Memory B cell (primary cell): ENCODE measurements at regions not wholly inside any gene's neighbourhood (a gene's known extent, or its start where the extent isn't known, plus 50 kb on each side); places are given as distances from the start of the nearest gene placed in this dataset.

Source experiments
- ATAC-seq: fragments of 150-1000 bp; cut with Tn5 transposase; 2 replicates; pipeline ENCODE4 v1.10.0; 2021; ENCODE audit warnings: low read depth, mild to moderate bottlenecking, moderate library complexity
- DNase-seq, 2 donors: peaks; one replicate each; pipeline ENCODE4 v3.0.0; 2022; ENCODE audit warnings: low spot score in 2 of 2
- H3K27ac Mint-ChIP-seq: one replicate; pipeline ENCODE4 v1.8.0; 2022; ENCODE audit warnings: mild to moderate bottlenecking, moderate library complexity, mixed read lengths
- H3K27me3 Mint-ChIP-seq: one replicate; pipeline ENCODE4 v1.8.0; 2022; ENCODE audit warnings: mixed read lengths
- H3K36me3 Mint-ChIP-seq: one replicate; pipeline ENCODE4 v1.8.0; 2022; ENCODE audit warnings: mild to moderate bottlenecking, mixed read lengths
- H3K4me1 Mint-ChIP-seq: one replicate; pipeline ENCODE4 v1.8.0; 2022; ENCODE audit warnings: mixed read lengths
- H3K4me3 Mint-ChIP-seq: one replicate; pipeline ENCODE4 v1.8.0; 2022; ENCODE audit warnings: mild to moderate bottlenecking, moderate library complexity, mixed read lengths
- H3K9me3 Mint-ChIP-seq: one replicate; pipeline ENCODE4 v1.8.0; 2022; ENCODE audit warnings: mixed read lengths

DNA sequence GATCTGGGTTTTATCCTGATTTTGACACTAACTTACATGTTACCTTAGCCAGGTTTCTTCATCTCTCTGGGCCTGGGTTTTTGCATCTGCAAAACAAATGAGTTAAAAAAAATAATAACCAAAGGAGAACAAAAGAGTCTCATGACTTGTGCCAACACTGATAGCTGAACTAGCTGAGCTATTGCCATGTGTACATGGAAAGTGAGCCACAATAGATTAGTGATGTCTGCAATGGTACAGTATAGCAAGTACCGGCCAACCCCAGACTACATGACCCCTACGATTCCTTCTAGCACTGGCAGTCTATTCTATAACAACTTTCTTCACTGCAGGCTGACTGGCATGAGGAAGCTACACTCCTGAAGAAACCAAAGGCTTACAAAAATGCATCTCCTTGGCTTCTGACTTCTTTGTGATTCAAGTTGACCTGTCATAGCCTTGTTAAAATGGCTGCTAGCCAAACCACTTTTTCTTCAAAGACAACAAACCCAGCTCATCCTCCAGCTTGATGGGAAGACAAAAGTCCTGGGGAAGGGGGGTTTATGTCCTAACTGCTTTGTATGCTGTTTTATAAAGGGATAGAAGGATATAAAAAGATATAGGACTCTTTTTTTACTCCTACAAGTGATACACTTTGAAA is 123.7 kb downstream of the DAD1 start:
- peak overlapping the region; percentile 75 for H3K27ac Mint-ChIP-seq

DNA sequence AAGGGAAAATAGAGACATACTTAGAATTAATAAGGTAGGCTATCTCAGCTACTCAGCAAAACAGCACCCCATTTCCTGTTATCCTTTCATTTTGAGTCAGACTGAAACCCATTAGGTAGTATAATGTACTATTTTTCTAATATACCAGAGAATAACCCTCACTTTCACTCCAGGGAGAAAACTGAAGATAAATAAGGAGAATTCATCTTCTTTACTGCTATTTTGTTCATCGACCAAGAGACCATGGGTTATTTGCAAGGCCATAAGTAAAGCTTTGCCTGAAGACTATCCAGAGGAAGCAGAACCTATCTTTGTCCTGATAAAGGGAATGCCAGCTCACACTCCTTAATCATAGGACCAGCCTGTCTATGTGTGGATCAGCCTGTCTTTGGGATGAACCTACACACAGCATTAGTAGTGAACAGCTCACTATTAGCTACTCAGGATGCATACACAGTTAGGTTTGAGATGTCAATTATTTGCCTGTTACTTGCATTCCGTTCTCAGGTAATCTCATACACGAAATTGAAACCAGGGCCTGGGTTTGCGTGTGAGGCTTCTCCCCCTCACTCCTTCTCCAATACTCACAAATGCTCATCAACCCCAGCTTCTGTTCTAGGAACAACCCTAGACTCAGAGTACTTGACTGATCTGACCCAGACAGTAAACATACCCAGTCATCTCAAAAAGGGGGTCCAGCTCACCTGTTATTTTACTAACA is 124.4 kb downstream of the DAD1 start:
- peaks cover 27% of the 10 kb centered on the region for H3K4me1 Mint-ChIP-seq

More for the DNA sequence above, 123.7 kb downstream of the DAD1 start:
- peak overlapping the region; percentile 33 for H3K4me3 Mint-ChIP-seq
- no peaks in the 10 kb centered on the region for H3K36me3 Mint-ChIP-seq
- no peak for DNase-seq
- peaks cover 28% of the 10 kb centered on the region for H3K4me1 Mint-ChIP-seq
- no peak for ATAC-seq
- no peaks in the 10 kb centered on the region for H3K9me3 Mint-ChIP-seq
- H3K27me3 Mint-ChIP-seq: no peaks in the 10 kb centered on the region

DNA sequence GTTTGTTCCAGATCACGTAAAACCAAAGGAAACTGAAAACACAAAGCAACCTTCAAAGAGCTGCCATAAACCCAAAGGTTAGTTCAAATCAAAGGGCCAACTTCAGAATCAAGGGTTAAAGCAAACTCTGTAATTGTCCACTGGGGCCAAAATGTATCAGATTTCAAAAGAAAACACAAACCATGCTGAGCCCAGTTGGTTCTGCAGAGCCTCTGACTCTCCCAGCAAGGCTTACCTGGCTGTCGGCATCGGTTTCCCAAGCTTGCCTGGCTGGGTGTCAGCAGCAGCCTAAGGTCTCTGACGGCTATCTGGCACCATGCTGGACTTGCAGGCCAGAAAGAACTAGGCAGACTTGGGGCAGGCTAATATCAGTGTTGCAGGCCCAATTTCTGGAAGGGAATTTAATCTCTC is 125.3 kb downstream of the DAD1 start:
- Mint-ChIP-seq H3K9me3 (no peaks in the 10 kb centered on the region), H3K36me3 (no peaks in the 10 kb centered on the region), H3K4me3 (no peak overlapping the region), H3K27ac (no peak overlapping the region), H3K4me1 (peaks cover 20% of the 10 kb centered on the region), H3K27me3 (no peaks in the 10 kb centered on the region)
- ATAC-seq (no peak), DNase-seq (no peak)

More for the DNA sequence above, 124.4 kb downstream of the DAD1 start:
- H3K27me3 Mint-ChIP-seq: no peaks in the 10 kb centered on the region
- H3K9me3 Mint-ChIP-seq: no peaks in the 10 kb centered on the region
- ATAC-seq: peak; percentile 59
- H3K36me3 Mint-ChIP-seq: no peaks in the 10 kb centered on the region
- H3K27ac Mint-ChIP-seq: peak overlapping the region; percentile 75
- H3K4me3 Mint-ChIP-seq: peak overlapping the region; percentile 33
- no peak for DNase-seq

DNA sequence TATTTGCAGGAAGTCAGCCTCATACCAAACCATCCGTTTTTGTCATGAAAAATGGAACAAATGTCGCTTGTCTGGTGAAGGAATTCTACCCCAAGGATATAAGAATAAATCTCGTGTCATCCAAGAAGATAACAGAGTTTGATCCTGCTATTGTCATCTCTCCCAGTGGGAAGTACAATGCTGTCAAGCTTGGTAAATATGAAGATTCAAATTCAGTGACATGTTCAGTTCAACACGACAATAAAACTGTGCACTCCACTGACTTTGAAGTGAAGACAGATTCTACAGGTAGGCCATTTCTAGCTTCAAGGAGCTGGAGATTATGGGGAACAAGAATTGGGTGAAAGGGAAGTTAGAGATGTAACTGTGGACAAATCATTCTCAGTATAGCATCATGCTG is 126.1 kb downstream of the DAD1 start:
- Mint-ChIP-seq H3K4me3 (no peak overlapping the region), H3K27ac (no peak overlapping the region), H3K36me3 (no peaks in the 10 kb centered on the region), H3K27me3 (no peaks in the 10 kb centered on the region), H3K9me3 (no peaks in the 10 kb centered on the region), H3K4me1 (peaks cover 20% of the 10 kb centered on the region)
- no peak for ATAC-seq
- no peak for DNase-seq

DNA sequence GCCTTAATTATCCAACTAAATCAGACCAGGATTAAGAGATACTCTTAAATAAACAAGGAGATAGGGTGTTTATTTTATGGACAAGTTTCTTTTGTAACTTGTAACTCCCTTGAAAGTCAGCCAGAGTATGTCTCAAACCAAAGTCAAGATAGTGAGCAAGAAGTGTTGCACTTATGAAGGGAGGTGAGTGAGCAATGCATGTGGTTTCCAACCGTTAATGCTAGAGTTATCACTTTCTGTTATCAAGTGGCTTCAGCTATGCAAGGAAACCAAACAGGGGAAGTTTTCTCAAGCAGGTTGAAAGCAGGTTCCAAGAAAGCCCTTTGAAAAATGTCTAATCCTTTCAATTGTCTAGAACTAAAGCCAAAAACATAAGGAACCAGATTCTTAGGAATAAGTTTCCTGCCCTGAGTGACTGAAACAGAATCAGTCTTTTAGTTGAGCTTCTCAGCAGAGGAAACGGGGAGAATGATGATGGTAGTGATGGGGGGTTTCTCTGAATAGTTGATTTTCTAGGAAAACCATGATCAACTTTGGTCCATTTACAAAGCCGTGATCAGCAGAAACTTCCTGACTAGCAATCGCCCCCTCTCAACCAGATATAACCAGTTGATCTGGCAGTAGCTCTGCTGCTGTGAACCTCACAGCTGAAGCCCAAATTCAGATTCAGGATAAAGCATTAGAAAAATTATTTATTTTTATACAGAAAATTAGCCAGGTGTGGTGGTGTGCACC is 128.4 kb downstream of the DAD1 start:
- Mint-ChIP-seq H3K36me3 (no peaks in the 10 kb centered on the region), H3K4me3 (no peak overlapping the region), H3K27me3 (peaks cover 2% of the 10 kb centered on the region), H3K9me3 (no peaks in the 10 kb centered on the region), H3K4me1 (peaks cover 16% of the 10 kb centered on the region), H3K27ac (no peak overlapping the region)
- no peak for DNase-seq
- ATAC-seq: no peak

DNA sequence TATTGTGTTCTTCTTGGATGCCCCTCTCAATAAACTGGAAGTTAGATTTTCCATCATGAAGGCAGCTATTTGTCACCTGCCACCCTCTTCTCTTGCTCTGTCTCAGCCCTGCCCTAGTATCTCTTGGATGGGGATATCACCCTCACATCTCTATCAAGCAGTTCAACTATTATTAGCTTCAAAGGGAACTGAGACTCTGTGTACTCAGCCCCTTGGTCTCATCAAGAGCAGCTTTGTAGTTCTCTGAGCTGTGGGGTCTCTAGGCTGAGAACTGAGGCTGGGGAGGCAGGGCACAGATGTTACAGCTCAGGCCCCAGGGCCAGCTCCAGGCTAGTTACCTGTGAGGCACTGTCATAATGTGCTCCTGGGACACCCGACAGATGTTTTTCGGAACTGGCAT is 130.3 kb downstream of the DAD1 start:
- Mint-ChIP-seq H3K4me1 (peaks cover 2% of the 10 kb centered on the region), H3K9me3 (no peaks in the 10 kb centered on the region), H3K27ac (no peak overlapping the region), H3K36me3 (peaks cover 2% of the 10 kb centered on the region), H3K27me3 (peaks cover 2% of the 10 kb centered on the region), H3K4me3 (no peak overlapping the region)
- no peak for ATAC-seq
- DNase-seq: no peak

DNA sequence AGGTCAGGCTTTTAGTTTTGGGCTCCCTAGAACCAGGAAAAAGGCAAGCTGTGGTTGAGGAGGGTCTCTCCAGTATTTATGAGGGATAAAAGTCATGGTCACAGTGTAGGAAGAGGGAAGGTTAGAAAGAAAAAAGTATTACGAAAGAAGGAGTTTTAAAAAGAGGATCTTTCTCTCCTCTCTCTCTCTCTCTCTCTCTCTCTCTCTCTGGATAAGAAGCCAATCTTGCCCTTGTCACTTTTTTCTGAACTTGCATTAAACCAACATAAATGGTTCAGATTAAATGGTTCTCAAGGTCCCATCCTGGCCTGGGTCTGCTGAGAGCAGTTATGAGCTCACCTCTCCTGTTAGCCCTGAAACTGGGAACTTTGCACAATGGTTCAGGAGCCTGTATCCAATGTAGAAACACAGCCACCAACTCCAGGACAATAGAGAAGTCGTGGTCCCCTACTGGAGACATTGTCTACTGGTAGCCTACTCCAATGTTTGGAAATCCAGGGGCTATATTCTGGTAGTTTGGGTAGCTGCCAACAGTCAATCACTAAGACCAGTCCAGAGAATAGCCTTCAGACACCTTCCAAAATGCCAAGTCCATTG is 131.9 kb downstream of the DAD1 start:
- Mint-ChIP-seq H3K27me3 (peaks cover 9% of the 10 kb centered on the region), H3K4me3 (no peak overlapping the region), H3K9me3 (no peaks in the 10 kb centered on the region), H3K36me3 (peaks cover 2% of the 10 kb centered on the region), H3K4me1 (peaks cover 6% of the 10 kb centered on the region), H3K27ac (no peak overlapping the region)
- DNase-seq (no peak), ATAC-seq (no peak)

DNA sequence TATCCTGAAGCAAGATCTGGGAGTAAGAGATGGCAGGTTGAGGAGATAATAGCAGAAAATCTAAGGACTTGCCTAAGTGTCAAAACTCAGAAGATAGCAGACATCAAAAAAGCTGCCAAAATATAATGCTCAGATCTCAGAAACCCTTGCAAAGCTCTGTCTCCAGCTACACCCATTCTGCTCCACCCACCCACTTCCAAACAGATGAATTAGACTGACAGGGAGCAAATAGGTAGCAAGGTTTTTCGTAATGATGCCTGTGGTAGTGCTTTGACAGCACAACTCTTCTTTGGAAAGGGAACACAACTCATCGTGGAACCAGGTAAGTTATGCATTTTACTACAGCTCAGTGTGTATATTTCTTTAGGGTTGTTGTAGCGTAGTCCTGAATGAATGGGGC is 132.6 kb downstream of the DAD1 start:
- no peak for ATAC-seq
- Mint-ChIP-seq H3K9me3 (no peaks in the 10 kb centered on the region), H3K27me3 (peaks cover 9% of the 10 kb centered on the region), H3K4me3 (no peak overlapping the region), H3K27ac (no peak overlapping the region), H3K36me3 (peaks cover 2% of the 10 kb centered on the region), H3K4me1 (peaks cover 6% of the 10 kb centered on the region)
- no peak for DNase-seq

DNA sequence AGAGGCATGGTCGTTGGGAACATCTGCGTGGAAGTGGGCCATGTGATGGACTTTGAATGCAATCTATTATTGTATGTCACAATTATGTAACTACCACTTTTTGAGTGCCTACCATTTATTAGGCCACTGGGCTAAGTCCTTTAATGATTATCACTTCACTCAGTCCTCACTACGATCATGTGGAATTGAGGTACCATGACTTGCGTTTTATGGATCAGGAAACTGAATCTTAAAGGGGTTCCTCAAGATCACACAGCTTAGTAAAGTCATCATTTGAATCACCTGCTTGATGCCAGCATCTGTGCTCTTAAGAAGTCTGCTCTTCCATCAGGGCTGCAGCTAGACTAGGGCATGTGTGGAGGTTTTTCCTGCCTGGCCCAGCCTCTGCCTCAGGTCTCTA is 136.7 kb downstream of the DAD1 start:
- H3K4me3 Mint-ChIP-seq: no peak overlapping the region
- no peaks in the 10 kb centered on the region for H3K9me3 Mint-ChIP-seq
- ATAC-seq (no peak), DNase-seq (no peak)
- H3K27ac Mint-ChIP-seq: no peak overlapping the region
- H3K36me3 Mint-ChIP-seq: peaks cover 3% of the 10 kb centered on the region
- peaks cover 14% of the 10 kb centered on the region for H3K4me1 Mint-ChIP-seq
- H3K27me3 Mint-ChIP-seq: peaks cover 11% of the 10 kb centered on the region

DNA sequence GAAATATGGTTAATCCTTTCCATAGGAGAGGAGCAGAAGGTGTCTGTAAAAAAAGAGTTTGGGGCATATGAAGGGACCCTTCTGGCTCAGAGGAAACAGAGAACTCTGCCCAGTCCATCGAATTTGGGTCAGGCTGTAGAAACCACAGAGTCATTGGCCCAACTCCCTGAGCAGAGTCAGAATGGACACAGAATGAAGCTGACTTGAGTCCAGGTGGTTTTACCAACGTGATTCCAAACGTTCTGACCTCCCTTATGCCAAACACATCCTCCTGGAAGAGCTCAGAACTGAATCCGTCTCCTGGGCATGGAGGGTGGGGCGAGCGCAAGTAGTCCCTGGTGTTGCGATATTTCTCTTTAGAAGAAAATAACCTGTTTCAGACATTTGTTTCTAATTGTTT is 138.8 kb downstream of the DAD1 start:
- DNase-seq: no peak
- no peak overlapping the region for H3K4me3 Mint-ChIP-seq
- H3K9me3 Mint-ChIP-seq: no peaks in the 10 kb centered on the region

DNA sequence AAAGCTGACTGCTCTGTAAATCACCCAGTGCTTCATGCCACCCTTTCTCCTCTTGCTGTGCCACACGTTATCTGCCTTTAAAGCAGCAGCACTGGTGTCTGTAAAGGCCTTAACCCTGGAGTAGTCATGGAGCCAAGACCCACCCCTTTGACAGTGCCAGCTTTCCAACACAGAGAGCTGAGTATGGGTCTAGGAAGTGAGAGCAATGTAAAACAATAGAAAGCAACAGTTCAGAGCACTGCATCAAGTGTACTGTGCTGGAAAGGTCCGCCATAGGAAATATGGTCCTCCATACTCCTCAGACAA is 139.5 kb downstream of the DAD1 start:
- Mint-ChIP-seq H3K4me3 (no peak overlapping the region), H3K27ac (no peak overlapping the region), H3K9me3 (no peaks in the 10 kb centered on the region), H3K4me1 (peaks cover 14% of the 10 kb centered on the region), H3K36me3 (peaks cover 6% of the 10 kb centered on the region), H3K27me3 (peaks cover 12% of the 10 kb centered on the region)
- ATAC-seq: no peak
- DNase-seq: no peak

More for the DNA sequence above, 138.8 kb downstream of the DAD1 start:
- Mint-ChIP-seq H3K36me3 (peaks cover 3% of the 10 kb centered on the region), H3K4me1 (peaks cover 14% of the 10 kb centered on the region), H3K27me3 (peaks cover 9% of the 10 kb centered on the region), H3K27ac (no peak overlapping the region)
- no peak for ATAC-seq

DNA sequence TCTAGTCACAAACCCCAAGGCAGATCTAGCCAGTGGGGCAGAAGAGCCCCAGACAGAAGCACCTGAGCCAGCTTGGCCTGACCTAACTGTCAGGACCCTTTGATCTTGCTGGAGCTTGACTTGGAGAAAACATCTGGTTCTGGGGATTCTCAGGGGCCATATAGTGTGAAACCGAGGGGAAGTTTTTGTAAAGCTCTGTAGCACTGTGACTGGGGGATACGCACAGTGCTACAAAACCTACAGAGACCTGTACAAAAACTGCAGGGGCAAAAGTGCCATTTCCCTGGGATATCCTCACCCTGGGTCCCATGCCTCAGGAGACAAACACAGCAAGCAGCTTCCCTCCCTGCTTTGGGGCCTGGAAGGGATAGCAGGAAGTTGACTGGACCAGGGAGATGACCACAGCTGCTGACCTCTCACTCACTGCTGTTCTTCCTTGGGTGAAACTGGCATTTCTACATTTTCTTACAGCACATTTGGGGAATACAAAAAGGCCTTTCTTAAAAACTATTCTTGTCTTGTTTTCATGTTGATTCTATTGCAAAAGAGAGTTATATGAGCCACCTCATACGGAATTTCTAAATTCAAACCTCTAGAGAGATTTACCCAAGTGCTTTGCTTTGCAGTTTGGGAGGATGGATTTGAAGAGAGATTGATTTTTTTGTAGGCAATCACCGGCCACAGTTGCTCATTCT is 140.0 kb downstream of the DAD1 start:
- H3K27ac Mint-ChIP-seq: peak overlapping the region; percentile 79
- no peak overlapping the region for H3K4me3 Mint-ChIP-seq
- H3K4me1 Mint-ChIP-seq: peaks cover 14% of the 10 kb centered on the region
- H3K9me3 Mint-ChIP-seq: no peaks in the 10 kb centered on the region
- DNase-seq: no peak
- H3K36me3 Mint-ChIP-seq: peaks cover 6% of the 10 kb centered on the region
- peaks cover 12% of the 10 kb centered on the region for H3K27me3 Mint-ChIP-seq
- ATAC-seq: peak; percentile 30

DNA sequence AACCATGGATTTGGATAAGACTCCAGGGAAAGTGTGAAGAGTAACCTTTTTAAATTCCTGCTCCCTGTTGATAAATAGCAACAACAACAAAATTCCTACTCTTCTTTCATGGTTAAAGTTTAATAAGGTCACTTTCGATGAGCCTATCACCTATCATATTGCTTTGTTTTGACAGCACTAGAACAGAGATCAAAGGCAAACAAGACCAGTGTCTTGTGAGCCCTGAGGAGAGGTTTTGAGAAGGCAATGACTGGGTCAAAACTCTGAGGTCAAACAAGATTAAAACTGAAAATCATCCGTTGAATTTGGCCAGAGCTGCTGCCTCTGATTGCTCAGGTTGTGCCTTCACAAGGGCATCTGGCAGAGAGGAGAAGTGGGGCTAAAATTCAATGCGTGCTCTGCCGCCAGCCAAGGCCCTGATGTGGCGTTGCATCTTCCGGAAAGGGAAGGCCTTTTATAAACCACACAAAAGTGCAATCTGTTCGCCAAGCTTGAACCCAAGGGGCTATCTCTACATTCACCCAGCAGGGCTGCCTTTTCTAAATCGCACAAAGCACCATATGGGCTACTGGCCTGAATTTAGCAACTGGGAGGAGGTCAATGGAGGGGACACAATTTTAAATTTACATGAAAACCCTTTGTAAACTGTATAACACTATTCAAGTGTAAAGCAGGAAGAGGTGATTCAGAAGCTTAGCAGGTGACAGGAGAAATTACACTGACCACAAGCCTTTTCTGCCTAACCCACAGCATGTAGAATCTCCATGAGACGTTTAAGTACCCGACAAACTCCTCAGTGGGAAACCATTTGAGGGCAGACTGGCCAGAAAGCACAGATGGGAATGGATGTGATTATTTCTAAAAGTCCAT is 140.8 kb downstream of the DAD1 start:
- ATAC-seq (peak; percentile 85), DNase-seq (no peak)
- Mint-ChIP-seq H3K36me3 (peaks cover 4% of the 10 kb centered on the region), H3K4me3 (no peak overlapping the region), H3K27me3 (peaks cover 12% of the 10 kb centered on the region), H3K4me1 (peaks cover 14% of the 10 kb centered on the region), H3K27ac (peak overlapping the region; percentile 79), H3K9me3 (no peaks in the 10 kb centered on the region)
